HG02943 (cell line): ENCODE measurements at regions not wholly inside any gene's neighbourhood (a gene's known extent, or its start where the extent isn't known, plus 50 kb on each side); places are given as distances from the start of the nearest gene placed in this dataset.
A peak's percentile ranks its signal among the peaks of the same experiment; 100 is the strongest.
"Not testable (repeated sequence)": the region's sequence is repeated elsewhere in the genome, so short reads cannot be mapped to it uniquely, and the experiment has no call there.

ENCODE experiments used
- ATAC-seq: cut with Tn5 transposase; IDR thresholded peaks from one replicate; pipeline ENCODE4 v1.9.1; 2021; ENCODE audit warnings: mild to moderate bottlenecking, low read depth, moderate library complexity; ENCODE audit not compliant: unreplicated experiment

- ATAC-seq = no peak
Observed at GRCh38 chr12:115382681-115383080, 698.7 kb upstream of the TBX3 start.

GRCh38 chr12:115380546-115381120 is 696.7 kb upstream of the TBX3 start:
- ATAC-seq = no peak

GRCh38 chr12:115378291-115378690 is 694.3 kb upstream of the TBX3 start:
- no peak for ATAC-seq

- ATAC-seq = no peak
Observed at GRCh38 chr12:115377779-115378178, 693.8 kb upstream of the TBX3 start.

GRCh38 chr12:115377230-115377629 is 693.3 kb upstream of the TBX3 start:
- ATAC-seq = no peak

GRCh38 chr12:115375186-115375991 is 691.4 kb upstream of the TBX3 start:
- ATAC-seq = peak; percentile 95

GRCh38 chr12:115374480-115375185 is 690.7 kb upstream of the TBX3 start:
- ATAC-seq = peak; percentile 10

- ATAC-seq = no peak
Observed at GRCh38 chr12:115371711-115372110, 687.7 kb upstream of the TBX3 start.

GRCh38 chr12:115370650-115371049 is 686.7 kb upstream of the TBX3 start:
- no peak for ATAC-seq

- no peak for ATAC-seq
Observed at GRCh38 chr12:115370207-115370606, 686.2 kb upstream of the TBX3 start.

GRCh38 chr12:115366277-115366676 is 682.3 kb upstream of the TBX3 start:
- not testable (repeated sequence) for ATAC-seq

- ATAC-seq = not testable (repeated sequence)
Observed at GRCh38 chr12:115365765-115366164, 681.8 kb upstream of the TBX3 start.

- ATAC-seq = no peak
Observed at GRCh38 chr12:115364921-115365320, 680.9 kb upstream of the TBX3 start.

- ATAC-seq = no peak
Observed at GRCh38 chr12:115362339-115362976, 678.5 kb upstream of the TBX3 start.

GRCh38 chr12:115357681-115358080 is 673.7 kb upstream of the TBX3 start:
- no peak for ATAC-seq

- ATAC-seq = no peak
Observed at GRCh38 chr12:115355301-115355700, 671.3 kb upstream of the TBX3 start.

GRCh38 chr12:115354007-115354890 is 670.3 kb upstream of the TBX3 start:
- no peak for ATAC-seq

- no peak for ATAC-seq
Observed at GRCh38 chr12:115353467-115353866, 669.5 kb upstream of the TBX3 start.

GRCh38 chr12:115351514-115352077 is 667.6 kb upstream of the TBX3 start:
- ATAC-seq = no peak

GRCh38 chr12:115349711-115350110 is 665.7 kb upstream of the TBX3 start:
- ATAC-seq = no peak
